ENCODE measurements at regions not wholly inside any gene's neighbourhood (a gene's known extent, or its start where the extent isn't known, plus 50 kb on each side); places are given as distances from the start of the nearest gene placed in this dataset.

DNA sequence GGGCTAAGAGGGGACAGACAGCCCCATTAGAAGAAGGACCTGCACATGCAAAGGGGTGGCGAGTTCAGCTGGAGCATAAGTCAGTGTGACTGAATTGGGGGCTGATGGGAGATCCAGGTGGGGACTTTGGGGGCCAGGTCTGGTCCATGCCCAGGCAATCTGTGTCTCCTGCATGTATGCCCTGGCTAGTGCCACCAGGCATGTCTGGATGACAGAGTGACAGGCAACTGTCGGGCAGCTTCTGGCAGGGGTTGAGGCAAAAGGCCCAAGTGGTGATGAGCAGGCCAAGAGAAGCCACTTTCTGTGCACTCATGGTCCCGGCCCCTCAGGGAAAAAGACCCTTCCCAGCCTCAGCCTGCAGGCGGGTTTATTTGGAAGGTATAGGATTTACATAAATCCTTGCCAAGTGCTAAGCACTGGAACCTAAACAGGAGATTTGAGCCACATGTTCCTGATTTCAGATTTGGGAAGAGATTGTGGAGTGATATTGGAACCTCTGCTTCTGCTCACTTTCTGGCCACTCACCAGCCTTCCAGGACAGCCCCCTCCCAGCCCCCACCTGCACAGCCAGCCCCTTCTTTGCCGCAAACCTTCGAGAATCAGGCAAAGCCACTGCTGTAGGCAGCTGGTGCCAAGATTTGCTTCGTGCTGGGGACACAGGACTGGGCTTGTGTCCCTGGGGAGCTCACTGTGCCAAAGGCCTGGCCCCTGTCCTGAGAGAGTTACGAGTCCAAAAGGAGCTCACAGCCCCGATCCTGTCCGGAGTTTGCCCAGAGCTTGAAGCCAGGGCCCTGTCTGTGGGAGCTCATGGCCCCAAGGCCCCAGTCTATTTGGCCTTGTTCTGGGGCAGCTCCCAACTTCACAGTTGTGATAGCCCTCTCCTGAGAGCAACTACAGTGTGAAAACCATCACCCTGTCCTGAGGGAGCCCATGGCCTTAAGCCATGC lies 232.5 kb upstream of the RTL1 start:
- DNase-seq (ENCODE audit: low read depth) = no peak

DNA sequence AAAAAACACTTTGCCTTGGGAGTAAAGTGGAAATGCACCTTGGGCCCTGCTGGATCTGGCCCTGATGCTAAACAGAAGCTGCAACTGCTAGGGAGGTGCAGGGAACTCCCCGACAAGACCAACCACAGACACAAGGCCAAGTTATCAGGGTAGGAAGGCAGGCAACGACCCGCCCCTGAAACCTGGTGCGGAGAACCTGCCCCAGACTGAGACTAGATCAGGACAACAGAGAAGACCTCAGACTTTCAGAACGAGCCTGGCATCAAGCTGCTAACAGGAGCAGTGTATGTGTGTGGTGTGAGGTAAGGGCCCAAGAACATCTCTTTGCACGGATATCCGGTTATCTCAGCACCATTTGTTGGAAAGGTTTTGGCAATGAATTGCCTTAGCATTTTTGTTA lies 233.7 kb upstream of the RTL1 start:
- no peak for DNase-seq (ENCODE audit: low read depth)

GRCh38 chr14:101147848-101148247 lies 244.3 kb upstream of the RTL1 start:
- DNase-seq (ENCODE audit: low read depth) = no peak

- no peak for DNase-seq (ENCODE audit: low read depth)
These were observed 246.6 kb upstream of the RTL1 start for GRCh38 chr14:101150039-101150610.

DNA sequence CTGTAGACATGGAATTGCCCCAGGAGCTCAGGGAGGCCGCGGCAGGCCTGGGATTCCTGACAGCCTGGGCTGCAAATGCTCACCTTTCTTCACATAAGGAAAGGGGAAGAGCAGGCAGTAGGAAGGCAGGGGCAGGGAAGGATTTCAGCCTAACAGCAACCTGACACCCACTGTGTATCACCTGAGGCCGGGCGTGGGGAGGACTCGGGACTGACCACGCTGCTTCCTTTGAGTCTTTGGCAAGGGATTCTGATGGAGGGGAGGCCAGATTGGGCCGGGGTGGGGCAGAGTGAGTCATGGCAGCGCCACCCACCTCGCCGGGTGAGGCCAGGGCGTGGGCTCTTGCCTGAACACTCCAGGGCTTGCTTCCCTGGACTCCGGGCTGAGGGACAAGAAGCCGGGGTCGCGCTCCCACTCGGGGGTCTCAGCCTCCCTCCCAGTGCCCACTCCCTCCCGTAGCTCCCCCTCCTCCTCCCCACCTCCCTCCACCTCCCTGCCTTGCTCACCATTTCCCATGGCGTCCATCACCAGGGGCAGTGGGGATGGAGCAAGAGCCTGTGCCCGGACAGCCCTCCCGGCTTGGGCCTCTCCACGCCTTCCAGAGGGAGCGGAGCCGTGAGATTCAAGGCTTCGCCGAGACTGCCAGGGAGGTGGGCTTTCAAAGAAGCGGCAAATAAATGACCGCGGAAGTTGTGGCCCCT lies 247.9 kb upstream of the RTL1 start:
- DNase-seq (ENCODE audit: low read depth) = no peak

- DNase-seq (ENCODE audit: low read depth) = no peak
These were observed 248.4 kb upstream of the RTL1 start for GRCh38 chr14:101151927-101152305.

DNA sequence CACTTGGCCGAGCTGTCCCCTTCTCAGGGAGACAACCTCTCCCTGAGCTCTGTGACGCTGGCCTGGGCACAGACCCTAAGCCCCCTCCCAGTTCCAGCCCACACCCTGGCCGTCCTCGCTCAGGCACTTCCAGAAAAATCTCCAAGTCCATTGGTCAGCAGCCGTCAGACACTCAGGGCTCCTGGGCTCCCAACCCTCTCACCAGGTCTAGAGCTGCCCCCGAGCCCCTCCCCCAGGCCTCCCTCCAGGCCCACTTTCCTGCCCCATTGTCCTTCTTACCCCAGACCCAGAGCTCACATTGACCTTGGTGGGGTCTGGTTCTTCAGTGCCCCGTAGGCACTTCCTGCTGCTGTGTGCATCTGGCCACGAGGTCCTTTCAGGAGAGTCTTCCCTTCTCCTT lies 249.3 kb upstream of the RTL1 start:
- no peak for DNase-seq (ENCODE audit: low read depth)

DNA sequence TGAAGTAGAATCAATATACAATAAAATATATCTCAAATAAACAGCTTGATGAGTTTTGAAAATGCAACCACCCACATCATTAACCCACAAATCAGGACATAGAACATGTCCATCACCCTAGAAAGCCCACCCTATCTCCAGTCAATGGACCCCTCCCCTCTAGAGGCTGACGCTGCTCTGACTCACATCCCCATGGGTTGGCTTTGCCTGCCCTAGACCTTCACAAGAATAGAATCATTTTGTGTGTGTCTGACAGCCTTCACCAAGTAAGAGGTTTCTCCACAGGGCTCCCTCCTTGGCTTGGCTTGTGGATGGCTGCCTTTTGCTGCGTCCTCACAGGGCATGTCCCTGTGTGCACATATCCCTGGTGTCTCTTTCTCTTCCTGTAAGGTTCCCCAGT lies 250.2 kb upstream of the RTL1 start:
- DNase-seq (ENCODE audit: low read depth) = no peak

GRCh38 chr14:101155575-101155974 lies 252.1 kb upstream of the RTL1 start:
- no peak for DNase-seq (ENCODE audit: low read depth)

DNA sequence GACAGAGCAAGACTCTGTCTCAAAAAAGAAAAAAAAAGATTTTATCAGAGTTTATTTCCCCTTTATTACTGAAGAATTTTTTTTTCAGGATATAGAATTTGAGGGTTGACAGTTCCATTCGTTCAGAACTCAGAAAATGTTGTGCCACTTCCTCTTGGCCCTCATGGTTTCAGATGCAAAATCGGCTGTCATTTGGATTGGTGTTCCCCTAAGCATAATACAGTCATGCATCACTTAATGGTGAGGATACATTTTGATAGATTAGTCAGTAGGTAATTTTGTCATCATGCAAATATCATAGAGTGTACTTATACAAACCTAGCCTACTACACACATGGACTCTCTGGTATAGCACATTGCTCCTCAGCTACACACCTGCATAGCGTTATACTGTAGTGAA lies 263.9 kb upstream of the RTL1 start:
- DNase-seq (ENCODE audit: low read depth) = no peak

- DNase-seq (ENCODE audit: low read depth) = no peak
These were observed 265.7 kb upstream of the RTL1 start for GRCh38 chr14:101169267-101169666.

GRCh38 chr14:101171650-101172049 lies 268.1 kb upstream of the RTL1 start:
- no peak for DNase-seq (ENCODE audit: low read depth)

DNA sequence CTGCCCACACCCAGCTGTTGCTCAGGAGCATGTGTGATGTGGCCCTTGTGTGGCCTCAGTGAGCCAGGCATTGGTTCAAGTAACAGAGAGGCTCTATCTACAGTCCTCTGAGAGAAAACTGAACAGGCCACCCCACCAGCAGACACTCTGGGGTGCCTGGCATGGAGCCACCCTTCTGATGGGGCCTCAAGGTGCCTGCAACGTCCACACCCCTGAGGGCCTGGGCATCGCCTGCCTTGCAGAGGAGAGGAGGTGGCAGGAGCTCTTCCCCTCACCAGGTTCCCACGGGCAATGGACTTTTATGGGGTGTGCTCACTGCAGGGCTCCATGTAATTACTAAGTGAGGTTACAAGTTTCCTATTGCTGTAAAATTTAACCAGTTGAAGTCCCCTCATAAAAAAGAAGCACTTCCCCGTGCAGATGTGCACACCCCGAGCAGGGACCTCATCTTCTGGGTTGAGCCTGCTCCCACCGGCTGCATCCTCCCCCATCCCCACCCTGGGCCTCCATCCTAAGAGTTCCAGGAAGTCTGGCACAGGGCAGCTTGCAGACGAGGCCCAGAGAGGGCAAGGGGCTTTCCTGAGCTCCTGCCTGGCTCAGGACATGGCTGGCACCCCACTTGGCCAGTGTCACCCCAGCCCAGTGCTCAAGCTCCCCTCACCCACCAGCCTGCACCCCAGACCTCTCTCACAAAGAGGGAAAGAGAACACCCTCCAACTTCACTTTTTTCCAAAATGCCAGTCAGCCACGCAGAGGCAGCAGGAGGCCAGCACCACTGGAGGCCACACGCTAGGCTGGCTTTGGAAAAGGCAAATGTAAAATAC lies 270.4 kb upstream of the RTL1 start:
- DNase-seq (ENCODE audit: low read depth) = no peak

DNA sequence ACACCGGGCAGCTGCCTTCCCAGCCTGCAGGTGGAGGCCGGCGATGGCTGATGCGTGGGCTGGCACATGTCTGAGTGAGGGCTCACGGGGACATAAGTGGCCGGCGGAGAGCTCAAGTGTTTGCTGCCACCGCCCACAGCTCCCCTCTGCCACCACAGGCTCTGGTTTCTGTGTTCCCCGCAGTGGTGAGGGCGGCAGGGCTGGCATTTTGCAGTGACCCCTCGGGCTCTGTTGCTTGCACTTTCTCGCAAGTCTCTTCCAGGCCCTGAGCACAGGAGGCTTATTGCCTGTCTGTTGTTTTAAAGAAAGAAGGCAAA lies 271.0 kb upstream of the RTL1 start:
- DNase-seq (ENCODE audit: low read depth) = no peak

DNA sequence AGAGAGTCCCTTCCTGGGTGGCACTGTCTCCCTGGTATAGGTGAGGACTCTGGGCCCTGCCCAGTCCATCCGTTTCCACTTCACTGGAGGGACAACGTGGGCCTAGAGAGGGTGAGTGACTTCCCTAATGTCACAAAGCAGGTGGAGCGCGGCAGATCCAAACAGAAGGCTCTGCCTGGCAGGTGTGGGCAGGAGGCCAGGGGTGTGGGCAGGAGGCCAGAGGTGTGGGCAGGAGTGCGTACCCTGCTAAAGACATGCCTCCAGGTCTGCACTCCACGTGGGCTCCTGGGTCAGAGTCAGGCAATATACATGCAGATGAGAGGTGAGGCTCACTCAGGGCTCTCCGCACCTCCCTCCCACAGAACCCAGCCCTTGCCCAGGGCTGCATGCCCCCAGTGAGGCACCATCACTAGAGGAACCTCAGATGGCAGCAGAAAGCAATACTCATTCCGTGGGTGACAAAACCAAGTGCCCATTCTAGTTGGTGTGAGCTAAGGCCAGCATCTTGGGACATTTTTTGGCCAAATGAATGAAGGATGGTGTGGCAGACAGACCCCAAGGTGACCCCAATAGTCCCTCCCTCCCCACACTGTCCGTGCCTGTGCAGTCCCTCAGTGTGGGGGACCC lies 271.6 kb upstream of the RTL1 start:
- no peak for DNase-seq (ENCODE audit: low read depth)

DNA sequence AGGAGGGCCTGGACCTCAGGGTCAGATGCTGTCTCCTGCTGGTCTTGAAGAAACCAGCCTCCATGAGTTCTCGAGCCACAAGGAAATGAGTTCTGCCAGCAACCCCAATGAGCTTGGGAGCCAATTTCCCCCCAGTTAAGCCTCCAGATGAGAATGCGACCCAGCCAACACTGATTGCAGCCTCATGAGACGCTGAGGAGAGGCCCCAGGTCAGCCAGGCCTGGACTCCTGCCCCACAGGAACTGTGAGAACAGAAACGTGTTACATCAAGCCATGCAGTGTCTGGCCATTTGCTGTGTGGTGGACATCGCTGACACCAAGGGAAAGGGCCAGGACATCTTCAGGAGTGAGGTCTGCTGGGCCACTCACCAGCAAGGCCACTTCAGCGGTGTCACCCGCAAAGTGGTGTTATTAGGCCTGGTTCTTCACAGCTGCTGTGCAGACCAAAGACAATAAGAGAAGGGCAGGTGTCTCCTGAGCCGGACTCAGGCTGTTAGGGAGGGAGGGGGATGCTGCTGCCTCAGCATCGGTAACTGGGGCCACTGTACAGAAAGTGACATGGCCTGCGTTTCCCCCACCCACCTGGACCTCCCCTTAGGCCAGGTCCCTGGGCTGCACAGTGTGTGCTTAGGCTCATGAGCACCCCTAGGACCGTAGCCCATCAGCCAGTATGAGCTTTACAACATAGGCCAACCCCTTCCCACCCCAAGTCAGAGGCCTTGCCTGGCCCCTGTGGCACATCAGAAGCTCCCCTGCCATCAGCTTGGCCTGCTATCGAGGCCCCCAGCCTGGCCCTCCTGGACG lies 272.4 kb upstream of the RTL1 start:
- no peak for DNase-seq (ENCODE audit: low read depth)

- no peak for DNase-seq (ENCODE audit: low read depth)
These were observed 273.1 kb upstream of the RTL1 start for GRCh38 chr14:101176535-101177205.

GRCh38 chr14:101177301-101177971 lies 273.9 kb upstream of the RTL1 start:
- DNase-seq (ENCODE audit: low read depth) = no peak

- DNase-seq (ENCODE audit: low read depth) = no peak
These were observed 274.9 kb upstream of the RTL1 start for GRCh38 chr14:101178184-101179072.
